Right lobe of liver (tissue), 6 donors: ENCODE measurements at regions not wholly inside any gene's neighbourhood (a gene's known extent, or its start where the extent isn't known, plus 50 kb on each side); places are given as distances from the start of the nearest gene placed in this dataset.

Source experiments
- ATAC-seq, 4 donors: fragments of 200-7000 bp; cut with Tn5 transposase; one replicate each; pipeline ENCODE4 v1.9.1; 2020; ENCODE audit warnings: mild to moderate bottlenecking in 4 of 4, moderate library complexity in 4 of 4
- DNase-seq, 3 donors: peaks; one replicate each; pipeline ENCODE4 v3.0.0-alpha.2; 2020
- H3K27ac ChIP-seq, 3 donors: fragments of 200-600 bp; one replicate each; pipeline ENCODE4 v1.8.0; 2022
- H3K27me3 ChIP-seq, 2 donors: fragments of 200-600 bp; one replicate each; pipeline ENCODE4 v1.8.0; 2022
- H3K36me3 ChIP-seq, 4 donors: fragments of 200-600 bp; sonication (generic) in 1 of 4; one replicate each; pipeline versions ENCODE4 v1.5.1 to v1.8.0; 2017 to 2022; ENCODE audit warnings: control low read depth in 1 of 4
- H3K4me1 ChIP-seq, 4 donors: fragments of 200-600 bp; sonication (generic) in 1 of 4; one replicate each; pipeline versions ENCODE4 v1.5.1 to v1.8.0; 2017 to 2022; ENCODE audit warnings: control low read depth in 1 of 4
- H3K4me3 ChIP-seq, 3 donors: fragments of 200-600 bp; one replicate each; pipeline ENCODE4 v1.8.0; 2022
- H3K9me3 ChIP-seq, 4 donors: fragments of 200-600 bp; sonication (generic) in 1 of 4; one replicate each; pipeline versions ENCODE4 v1.5.1 to v1.8.0; 2017 to 2022; ENCODE audit warnings: control low read depth in 1 of 4
- CTCF ChIP-seq, 4 donors: fragments of 200-600 bp in 3 of 4; fragments of 450-650 bp in 1 of 4; IDR thresholded peaks; one replicate each; pipeline versions ENCODE4 v1.5.1 to v1.8.0; 2016 to 2022; ENCODE audit warnings: antibody characterized with exemption in 4 of 4, mild to moderate bottlenecking in 2 of 4
- POLR2A ChIP-seq: fragments of 450-650 bp; IDR thresholded peaks from one replicate; pipeline ENCODE4 v1.6.1; 2017; ENCODE audit warnings: antibody characterized with exemption, mild to moderate bottlenecking
- WGBS: methylation state at CpG from one replicate; pipeline ENCODE4 v1.1.6; 2018; ENCODE audit warnings: low coverage, low lambda C conversion rate; ENCODE audit not compliant: insufficient coverage; ENCODE audit errors: missing lambda C conversion rate; 5-methylcytosine and 5-hydroxymethylcytosine counted together
- intact Hi-C, 2 donors: fragments of 100-400 bp; cut with DNase I; formaldehyde crosslinking; loops; one replicate each; pipeline versions ENCODE4 v1.11.2 to v1.14.1; 2022
- donor health status: DM: no; HTN: yes; CAD: no.
- donor health status: DM: no; HTN: no; CAD: no.
- donor health status: DM: no; HTN: no; CAD: no.
- donor health status: DM: no; HTN: yes; CAD: no.
- donor health status: DM: no; HTN: yes; CAD: no.

GRCh38 chr9:105883847-105884246 lies 189.5 kb downstream of the TMEM38B start:
- WGBS: 5% methylated on average over 2 of the region's 2 CpGs
- H3K36me3 ChIP-seq: no peaks in the 10 kb centered on the region

GRCh38 chr9:105884416-105884815 lies 190.1 kb downstream of the TMEM38B start:
- intact Hi-C loops: no loop called here
- DNase-seq (no peak), ATAC-seq (no peak)
- no peak overlapping the region for H3K4me3 ChIP-seq
- no peaks in the 10 kb centered on the region for H3K9me3 ChIP-seq
- H3K27ac ChIP-seq: no peak overlapping the region
- H3K27me3 ChIP-seq: no peaks in the 10 kb centered on the region
- no peaks in the 10 kb centered on the region for H3K4me1 ChIP-seq
- no peak for TF ChIP-seq POLR2A
- TF ChIP-seq CTCF (IDR thresholded peaks at IDR 0.05): no peak
- 66% methylated on average over 3 of the region's 3 CpGs for WGBS
- no peaks in the 10 kb centered on the region for H3K36me3 ChIP-seq

More at GRCh38 chr9:105883847-105884246, 189.5 kb downstream of the TMEM38B start:
- ATAC-seq (no peak), DNase-seq (no peak)
- Histone ChIP-seq H3K9me3 (no peaks in the 10 kb centered on the region), H3K4me3 (no peak overlapping the region), H3K4me1 (no peaks in the 10 kb centered on the region), H3K27me3 (no peaks in the 10 kb centered on the region), H3K27ac (no peak overlapping the region)
- intact Hi-C loops: no loop called here
- no peak for TF ChIP-seq POLR2A
- TF ChIP-seq CTCF (IDR thresholded peaks at IDR 0.05): no peak

GRCh38 chr9:105886136-105886535 lies 191.8 kb downstream of the TMEM38B start:
- DNase-seq (no peak), ATAC-seq (no peak)
- WGBS: 49% methylated on average over 3 of the region's 3 CpGs
- Histone ChIP-seq H3K27ac (no peak overlapping the region), H3K36me3 (no peaks in the 10 kb centered on the region), H3K4me3 (no peak overlapping the region), H3K4me1 (no peaks in the 10 kb centered on the region), H3K9me3 (no peaks in the 10 kb centered on the region), H3K27me3 (no peaks in the 10 kb centered on the region)
- intact Hi-C loops: no loop called here
- TF ChIP-seq CTCF (IDR thresholded peaks at IDR 0.05): no peak
- no peak for TF ChIP-seq POLR2A

- intact Hi-C loops: no loop called here
- Histone ChIP-seq H3K27ac (no peak overlapping the region), H3K4me3 (no peak overlapping the region), H3K9me3 (no peaks in the 10 kb centered on the region), H3K27me3 (no peaks in the 10 kb centered on the region), H3K4me1 (no peaks in the 10 kb centered on the region), H3K36me3 (no peaks in the 10 kb centered on the region)
- TF ChIP-seq POLR2A (no peak), CTCF (IDR thresholded peaks at IDR 0.05) (no peak)
- WGBS: 71% methylated on average over 2 of the region's 2 CpGs
- no peak for ATAC-seq
- no peak for DNase-seq
Measured at GRCh38 chr9:105887679-105888078, 193.3 kb downstream of the TMEM38B start.
